ENCODE measurements at regions not wholly inside any gene's neighbourhood (a gene's known extent, or its start where the extent isn't known, plus 50 kb on each side); places are given as distances from the start of the nearest gene placed in this dataset.

DNA sequence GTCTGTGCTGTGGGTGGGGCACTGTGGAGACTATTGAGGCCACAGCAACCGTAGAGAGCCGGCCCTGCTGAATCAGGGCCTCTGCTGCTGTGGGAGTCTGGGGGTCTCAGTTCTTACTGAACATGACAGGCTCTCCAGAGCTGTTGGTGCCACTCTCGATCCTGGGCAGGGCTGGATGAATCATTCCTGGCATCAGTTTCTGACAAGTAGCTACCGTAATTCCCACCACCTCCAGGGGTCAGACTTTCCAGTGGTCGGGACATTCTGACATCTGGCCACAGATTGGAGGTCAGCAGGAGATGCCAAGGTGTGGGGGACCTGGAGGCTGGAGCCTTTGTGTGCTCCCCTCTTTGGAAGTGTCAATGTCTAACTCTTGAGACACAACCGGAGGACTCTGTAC lies 188.4 kb downstream of the IRX2 start:
- no peak for DNase-seq (ENCODE audit: low read depth, low spot score)
- TF ChIP-seq, protein P1, sequence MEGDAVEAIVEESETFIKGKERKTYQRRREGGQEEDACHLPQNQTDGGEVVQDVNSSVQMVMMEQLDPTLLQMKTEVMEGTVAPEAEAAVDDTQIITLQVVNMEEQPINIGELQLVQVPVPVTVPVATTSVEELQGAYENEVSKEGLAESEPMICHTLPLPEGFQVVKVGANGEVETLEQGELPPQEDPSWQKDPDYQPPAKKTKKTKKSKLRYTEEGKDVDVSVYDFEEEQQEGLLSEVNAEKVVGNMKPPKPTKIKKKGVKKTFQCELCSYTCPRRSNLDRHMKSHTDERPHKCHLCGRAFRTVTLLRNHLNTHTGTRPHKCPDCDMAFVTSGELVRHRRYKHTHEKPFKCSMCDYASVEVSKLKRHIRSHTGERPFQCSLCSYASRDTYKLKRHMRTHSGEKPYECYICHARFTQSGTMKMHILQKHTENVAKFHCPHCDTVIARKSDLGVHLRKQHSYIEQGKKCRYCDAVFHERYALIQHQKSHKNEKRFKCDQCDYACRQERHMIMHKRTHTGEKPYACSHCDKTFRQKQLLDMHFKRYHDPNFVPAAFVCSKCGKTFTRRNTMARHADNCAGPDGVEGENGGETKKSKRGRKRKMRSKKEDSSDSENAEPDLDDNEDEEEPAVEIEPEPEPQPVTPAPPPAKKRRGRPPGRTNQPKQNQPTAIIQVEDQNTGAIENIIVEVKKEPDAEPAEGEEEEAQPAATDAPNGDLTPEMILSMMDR (IDR thresholded peaks at IDR 0.05; ENCODE audit: low read depth, low read length), result no peak
- in situ Hi-C loops (cut with HindIII; ENCODE audit: low sequenced_read_pairs), result no loop called here
- no peak overlapping the region for H3K4me3 ChIP-seq (ENCODE audit: low read depth, low read length)

DNA sequence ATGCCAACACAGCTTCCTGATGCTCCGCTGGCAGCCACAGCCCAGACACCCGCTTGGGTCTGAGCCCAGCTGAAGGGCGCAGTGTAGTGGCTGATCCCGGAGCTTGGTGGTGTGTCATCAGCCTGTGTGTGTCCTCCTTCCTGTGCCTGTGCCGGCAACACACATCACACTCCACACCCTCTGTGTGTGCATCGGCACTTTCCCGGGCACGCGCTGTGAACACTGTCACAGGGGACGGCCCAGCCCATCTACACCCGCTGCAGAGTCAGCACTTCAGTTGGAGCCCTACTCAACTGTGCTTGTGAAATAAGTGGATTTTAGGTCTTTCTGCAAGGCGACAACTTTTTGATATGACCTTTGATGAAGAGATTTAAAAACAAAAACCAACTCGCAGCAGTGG lies 189.4 kb downstream of the IRX2 start:
- DNase-seq (ENCODE audit: low read depth, low spot score), result no peak
- in situ Hi-C loops (cut with HindIII; ENCODE audit: low sequenced_read_pairs), result no loop called here

GRCh38 chr5:2560435-2560834 lies 191.0 kb downstream of the IRX2 start:
- TF ChIP-seq, protein P1 (IDR thresholded peaks at IDR 0.05; ENCODE audit: low read depth, low read length), result no peak
- in situ Hi-C loops (cut with HindIII; ENCODE audit: low sequenced_read_pairs), result no loop called here
- DNase-seq (ENCODE audit: low read depth, low spot score), result no peak
- H3K4me3 ChIP-seq (ENCODE audit: low read depth, low read length), result no peak overlapping the region

More for the DNA sequence above, 189.4 kb downstream of the IRX2 start:
- TF ChIP-seq, protein P1 (IDR thresholded peaks at IDR 0.05; ENCODE audit: low read depth, low read length), result no peak
- H3K4me3 ChIP-seq (ENCODE audit: low read depth, low read length), result no peak overlapping the region

DNA sequence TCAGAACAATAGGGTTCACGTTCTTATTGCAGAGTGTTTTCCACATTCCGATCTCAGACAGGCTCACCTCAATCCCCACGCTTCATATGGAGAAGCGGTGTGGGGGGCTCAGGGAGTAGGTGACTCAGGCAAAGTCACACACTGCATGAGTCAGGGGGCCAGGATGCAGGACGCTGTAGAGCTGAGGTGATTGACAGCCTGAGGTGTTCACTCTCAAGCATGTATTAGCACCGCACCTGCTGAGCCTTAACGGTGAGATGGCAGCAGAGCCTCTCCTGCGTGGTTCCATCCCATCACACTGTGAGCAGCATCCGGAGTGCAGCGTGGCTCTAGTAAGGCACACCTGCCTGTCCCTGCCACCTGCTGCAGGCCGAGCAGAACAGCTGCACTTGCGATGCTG lies 194.0 kb downstream of the IRX2 start:
- no peak for DNase-seq (ENCODE audit: low read depth, low spot score)
- in situ Hi-C loops (cut with HindIII; ENCODE audit: low sequenced_read_pairs), result no loop called here
- TF ChIP-seq, protein P1 (IDR thresholded peaks at IDR 0.05; ENCODE audit: low read depth, low read length), result no peak
- no peak overlapping the region for H3K4me3 ChIP-seq (ENCODE audit: low read depth, low read length)

DNA sequence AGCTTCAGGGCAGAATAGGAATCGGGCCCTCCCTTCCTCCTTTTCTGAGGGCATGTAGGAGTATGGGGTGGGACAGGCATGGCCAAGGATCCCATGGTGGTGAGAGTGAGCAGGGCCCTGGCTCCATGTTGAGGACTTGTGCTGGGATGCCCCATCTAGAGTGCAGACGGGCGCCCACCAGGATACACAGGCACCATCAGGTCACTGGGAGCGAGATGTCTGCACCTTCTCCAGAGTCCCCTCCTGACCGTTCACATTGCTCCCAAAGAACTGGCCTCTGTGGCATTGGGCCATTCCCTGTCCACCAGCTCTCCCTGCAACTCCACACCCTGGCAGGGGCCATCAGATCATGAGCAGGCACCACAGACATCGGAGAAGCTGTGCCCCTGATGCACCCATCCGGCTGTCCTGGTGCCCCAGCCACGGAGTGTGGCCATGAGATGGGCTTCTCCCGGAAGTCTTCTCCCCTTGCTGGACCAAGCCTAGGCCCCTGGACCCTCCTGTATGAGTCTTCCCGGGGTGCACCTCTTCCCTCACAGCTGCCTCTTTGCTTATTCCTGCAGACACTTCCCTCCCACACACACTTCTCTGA lies 195.0 kb downstream of the IRX2 start:
- TF ChIP-seq, protein P1 (IDR thresholded peaks at IDR 0.05; ENCODE audit: low read depth, low read length), result no peak
- no peak overlapping the region for H3K4me3 ChIP-seq (ENCODE audit: low read depth, low read length)
- in situ Hi-C loops (cut with HindIII; ENCODE audit: low sequenced_read_pairs), result no loop called here
- no peak for DNase-seq (ENCODE audit: low read depth, low spot score)

DNA sequence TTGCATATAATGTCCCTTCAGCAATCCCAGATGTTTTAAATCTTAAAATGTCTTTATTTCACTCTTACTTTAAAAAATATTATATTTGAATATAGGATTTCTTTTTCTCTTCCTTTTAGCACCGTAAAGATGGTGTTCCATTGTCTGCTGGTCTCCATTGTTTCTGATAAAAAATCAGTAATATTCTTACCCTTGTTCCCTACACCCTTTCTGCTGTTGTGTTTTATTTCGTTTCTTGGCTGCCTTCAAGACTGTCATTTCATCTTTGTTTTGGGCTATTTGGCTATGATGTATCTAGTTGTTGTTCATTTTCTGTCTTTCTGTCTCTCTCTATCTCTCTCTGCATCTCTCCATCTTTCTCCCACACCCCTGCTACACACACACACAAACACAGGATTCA lies 197.9 kb downstream of the IRX2 start:
- TF ChIP-seq, protein P1 (IDR thresholded peaks at IDR 0.05; ENCODE audit: low read depth, low read length), result no peak
- H3K4me3 ChIP-seq (ENCODE audit: low read depth, low read length), result no peak overlapping the region
- in situ Hi-C loops (cut with HindIII; ENCODE audit: low sequenced_read_pairs), result no loop called here

GRCh38 chr5:2550509-2550908 lies 201.0 kb downstream of the IRX2 start:
- TF ChIP-seq, protein P1 (IDR thresholded peaks at IDR 0.05; ENCODE audit: low read depth, low read length), result no peak
- in situ Hi-C loops (cut with HindIII; ENCODE audit: low sequenced_read_pairs), result no loop called here
- no peak for DNase-seq (ENCODE audit: low read depth, low spot score)
- H3K4me3 ChIP-seq (ENCODE audit: low read depth, low read length), result no peak overlapping the region

More for the DNA sequence above, 197.9 kb downstream of the IRX2 start:
- no peak for DNase-seq (ENCODE audit: low read depth, low spot score)

Measured in astrocyte of the spinal cord (primary cell).